HEK293 (cell line): ENCODE measurements at regions not wholly inside any gene's neighbourhood (a gene's known extent, or its start where the extent isn't known, plus 50 kb on each side); places are given as distances from the start of the nearest gene placed in this dataset.

ENCODE experiments used
- OVOL3 ChIP-seq: fragments of 450-650 bp; formaldehyde crosslinking; IDR thresholded peaks from 2 replicates; pipeline ENCODE4 v1.5.1; 2016; ENCODE audit warnings: missing biosample characterization, missing genetic modification characterization
- ZBTB7A ChIP-seq: fragments of 450-650 bp; formaldehyde crosslinking; IDR thresholded peaks from 2 replicates; pipeline ENCODE4 v1.5.1; 2016; ENCODE audit warnings: low read depth, missing biosample characterization, missing genetic modification characterization
- ZNF140 ChIP-seq: fragments of 450-650 bp; formaldehyde crosslinking; IDR thresholded peaks from 2 replicates; pipeline ENCODE4 v1.5.1; 2016; ENCODE audit warnings: missing biosample characterization, missing genetic modification characterization
- ZNF155 ChIP-seq: fragments of 450-650 bp; formaldehyde crosslinking; IDR thresholded peaks from 2 replicates; pipeline ENCODE4 v1.5.1; 2016; ENCODE audit warnings: missing biosample characterization, missing genetic modification characterization
- ZNF175 ChIP-seq: fragments of 450-650 bp; formaldehyde crosslinking; IDR thresholded peaks from 2 replicates; pipeline ENCODE4 v1.5.1; 2016; ENCODE audit warnings: missing biosample characterization, missing genetic modification characterization
- ZNF302 ChIP-seq: fragments of 450-650 bp; formaldehyde crosslinking; IDR thresholded peaks from 2 replicates; pipeline ENCODE4 v1.5.1; 2016; ENCODE audit warnings: missing biosample characterization, missing genetic modification characterization, low read depth
- ZNF530 ChIP-seq: fragments of 450-650 bp; formaldehyde crosslinking; IDR thresholded peaks from 2 replicates; pipeline ENCODE4 v1.5.1; 2016; ENCODE audit warnings: low read depth, missing biosample characterization, missing genetic modification characterization
- ZNF660 ChIP-seq: fragments of 450-650 bp; IDR thresholded peaks from 2 replicates; pipeline ENCODE4 v1.5.1; 2018; ENCODE audit warnings: missing biosample characterization, mild to moderate bottlenecking, missing genetic modification characterization
- ZNF664 ChIP-seq: fragments of 450-650 bp; formaldehyde crosslinking; IDR thresholded peaks from 2 replicates; pipeline ENCODE4 v1.5.1; 2016; ENCODE audit warnings: missing biosample characterization, missing genetic modification characterization
- ZNF670 ChIP-seq: fragments of 450-650 bp; formaldehyde crosslinking; IDR thresholded peaks from 2 replicates; pipeline ENCODE4 v1.5.1; 2016; ENCODE audit warnings: missing biosample characterization, missing genetic modification characterization, low read depth
- TF ChIP-seq, protein P1 (sequence below): fragments of 450-650 bp; formaldehyde crosslinking; IDR thresholded peaks from 2 replicates; pipeline ENCODE4 v1.5.1; 2016; ENCODE audit warnings: missing biosample characterization, missing genetic modification characterization

- TF ChIP-seq ZNF670 (tag by site-specific recombination): no peak
- no peak for TF ChIP-seq ZNF155 (tag by site-specific recombination)
- no peak for TF ChIP-seq ZNF302 (tag by site-specific recombination)
- TF ChIP-seq ZNF140: no peak
- no peak for TF ChIP-seq ZBTB7A (tag by site-specific recombination)
- TF ChIP-seq ZNF530 (tag by site-specific recombination): no peak
- no peak for TF ChIP-seq ZNF664 (tag by site-specific recombination)
- TF ChIP-seq, protein P1, sequence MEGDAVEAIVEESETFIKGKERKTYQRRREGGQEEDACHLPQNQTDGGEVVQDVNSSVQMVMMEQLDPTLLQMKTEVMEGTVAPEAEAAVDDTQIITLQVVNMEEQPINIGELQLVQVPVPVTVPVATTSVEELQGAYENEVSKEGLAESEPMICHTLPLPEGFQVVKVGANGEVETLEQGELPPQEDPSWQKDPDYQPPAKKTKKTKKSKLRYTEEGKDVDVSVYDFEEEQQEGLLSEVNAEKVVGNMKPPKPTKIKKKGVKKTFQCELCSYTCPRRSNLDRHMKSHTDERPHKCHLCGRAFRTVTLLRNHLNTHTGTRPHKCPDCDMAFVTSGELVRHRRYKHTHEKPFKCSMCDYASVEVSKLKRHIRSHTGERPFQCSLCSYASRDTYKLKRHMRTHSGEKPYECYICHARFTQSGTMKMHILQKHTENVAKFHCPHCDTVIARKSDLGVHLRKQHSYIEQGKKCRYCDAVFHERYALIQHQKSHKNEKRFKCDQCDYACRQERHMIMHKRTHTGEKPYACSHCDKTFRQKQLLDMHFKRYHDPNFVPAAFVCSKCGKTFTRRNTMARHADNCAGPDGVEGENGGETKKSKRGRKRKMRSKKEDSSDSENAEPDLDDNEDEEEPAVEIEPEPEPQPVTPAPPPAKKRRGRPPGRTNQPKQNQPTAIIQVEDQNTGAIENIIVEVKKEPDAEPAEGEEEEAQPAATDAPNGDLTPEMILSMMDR (tag by site-specific recombination): no peak
- no peak for TF ChIP-seq ZNF660 (tag by site-specific recombination)
- no peak for TF ChIP-seq ZNF175 (tag by site-specific recombination)
- TF ChIP-seq OVOL3: no peak
Observed at GRCh38 chr6:163952005-163952404, 537.5 kb downstream of the QKI start.
